OCI-LY3 (cell line): ENCODE measurements at regions not wholly inside any gene's neighbourhood (a gene's known extent, or its start where the extent isn't known, plus 50 kb on each side); places are given as distances from the start of the nearest gene placed in this dataset.

Source experiments
- H2AFZ ChIP-seq: fragments of 200-600, 300-600 bp; shearing (Covaris generic); 2 replicates; pipeline ENCODE4 v1.6.0; 2014; ENCODE audit warnings: antibody characterized with exemption, low read depth, low read length
- H3K27ac ChIP-seq: fragments of 200-600, 300-600 bp; sonication (generic); 2 replicates; pipeline ENCODE4 v1.5.1; 2014; ENCODE audit warnings: mild to moderate bottlenecking, low read length, moderate library complexity, mixed read lengths
- H3K27me3 ChIP-seq: fragments of 200-600, 300-600 bp; sonication (generic); 2 replicates; pipeline ENCODE4 v1.6.1; 2014; ENCODE audit warnings: low read depth, low read length, mixed read lengths
- H3K36me3 ChIP-seq: fragments of 200-600, 300-600 bp; sonication (generic); replicated peaks from 2 replicates; pipeline ENCODE3; 2014; ENCODE audit warnings: low read depth, low read length, mixed read lengths
- H3K4me1 ChIP-seq: fragments of 300-600, 200-600 bp; sonication (generic); 2 replicates; pipeline ENCODE4 v1.6.1; 2014; ENCODE audit warnings: low read length, mixed read lengths
- H3K4me2 ChIP-seq: fragments of 200-600, 300-600 bp; sonication (generic); 2 replicates; pipeline ENCODE4 v1.6.1; 2014; ENCODE audit warnings: low read length, mixed read lengths
- H3K4me3 ChIP-seq: fragments of 300-600, 200-600 bp; sonication (generic); 2 replicates; pipeline ENCODE4 v1.5.1; 2014; ENCODE audit warnings: antibody characterized with exemption, mild to moderate bottlenecking, low read length, moderate library complexity
- H3K79me2 ChIP-seq: fragments of 300-600, 200-600 bp; shearing (Covaris generic); 2 replicates; pipeline ENCODE4 v1.6.1; 2014; ENCODE audit warnings: mild to moderate bottlenecking, low read length, mixed read lengths
- H3K9ac ChIP-seq: fragments of 300-600, 200-600 bp; shearing (Covaris generic); 2 replicates; pipeline ENCODE4 v1.6.0; 2014; ENCODE audit warnings: mild to moderate bottlenecking, low read length, moderate library complexity
- H3K9me3 ChIP-seq: fragments of 200-600, 300-600 bp; shearing (Covaris generic); 2 replicates; pipeline ENCODE4 v1.6.1; 2014; ENCODE audit warnings: low read length, mixed read lengths; ENCODE audit not compliant: insufficient read depth
- H4K20me1 ChIP-seq: fragments of 200-600, 300-600 bp; sonication (generic); 2 replicates; pipeline ENCODE4 v1.6.1; 2016; ENCODE audit warnings: low read length, mixed read lengths; ENCODE audit not compliant: insufficient read depth
- EZH2phosphoT487 ChIP-seq: fragments of 200-600 bp; shearing (Covaris generic); IDR thresholded peaks from 2 replicates; pipeline ENCODE4 v1.6.1; 2018; ENCODE audit warnings: antibody characterized with exemption, mixed run types, low read depth
- TF ChIP-seq, protein P1 (sequence below): fragments of 200-600, 300-600 bp; sonication (generic); IDR thresholded peaks from 2 replicates; pipeline ENCODE4 v1.5.1; 2014; ENCODE audit warnings: antibody characterized with exemption, low read length, low read depth

GRCh38 chr10:118955951-118956801 is 73.3 kb upstream of the NANOS1 start:
- TF ChIP-seq, protein P1, sequence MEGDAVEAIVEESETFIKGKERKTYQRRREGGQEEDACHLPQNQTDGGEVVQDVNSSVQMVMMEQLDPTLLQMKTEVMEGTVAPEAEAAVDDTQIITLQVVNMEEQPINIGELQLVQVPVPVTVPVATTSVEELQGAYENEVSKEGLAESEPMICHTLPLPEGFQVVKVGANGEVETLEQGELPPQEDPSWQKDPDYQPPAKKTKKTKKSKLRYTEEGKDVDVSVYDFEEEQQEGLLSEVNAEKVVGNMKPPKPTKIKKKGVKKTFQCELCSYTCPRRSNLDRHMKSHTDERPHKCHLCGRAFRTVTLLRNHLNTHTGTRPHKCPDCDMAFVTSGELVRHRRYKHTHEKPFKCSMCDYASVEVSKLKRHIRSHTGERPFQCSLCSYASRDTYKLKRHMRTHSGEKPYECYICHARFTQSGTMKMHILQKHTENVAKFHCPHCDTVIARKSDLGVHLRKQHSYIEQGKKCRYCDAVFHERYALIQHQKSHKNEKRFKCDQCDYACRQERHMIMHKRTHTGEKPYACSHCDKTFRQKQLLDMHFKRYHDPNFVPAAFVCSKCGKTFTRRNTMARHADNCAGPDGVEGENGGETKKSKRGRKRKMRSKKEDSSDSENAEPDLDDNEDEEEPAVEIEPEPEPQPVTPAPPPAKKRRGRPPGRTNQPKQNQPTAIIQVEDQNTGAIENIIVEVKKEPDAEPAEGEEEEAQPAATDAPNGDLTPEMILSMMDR: no peak
- no peak for TF ChIP-seq EZH2phosphoT487
- H3K27ac ChIP-seq: no peak overlapping the region

GRCh38 chr10:118956802-118957442 is 72.6 kb upstream of the NANOS1 start:
- H4K20me1 ChIP-seq: no peaks in the 10 kb centered on the region
- no peaks in the 10 kb centered on the region for H3K36me3 ChIP-seq
- H3K27ac ChIP-seq: no peak overlapping the region
- TF ChIP-seq, protein P1: no peak
- no peak for TF ChIP-seq EZH2phosphoT487
- H3K9ac ChIP-seq: no peak overlapping the region
- H2AFZ ChIP-seq: no peak overlapping the region
- no peaks in the 10 kb centered on the region for H3K27me3 ChIP-seq
- no peaks in the 10 kb centered on the region for H3K79me2 ChIP-seq
- 0 out of 2 replicates have a peak, but pooled peaks cover 2% of the 10 kb centered on the region for H3K4me1 ChIP-seq
- no peaks in the 10 kb centered on the region for H3K9me3 ChIP-seq
- H3K4me3 ChIP-seq: no peak overlapping the region
- H3K4me2 ChIP-seq: no peak overlapping the region

More at GRCh38 chr10:118955951-118956801, 73.3 kb upstream of the NANOS1 start:
- no peaks in the 10 kb centered on the region for H3K27me3 ChIP-seq
- no peaks in the 10 kb centered on the region for H4K20me1 ChIP-seq
- no peak overlapping the region for H3K4me2 ChIP-seq
- H3K79me2 ChIP-seq: no peaks in the 10 kb centered on the region
- no peak overlapping the region for H3K9ac ChIP-seq
- no peaks in the 10 kb centered on the region for H3K36me3 ChIP-seq
- H3K4me1 ChIP-seq: 0 out of 2 replicates have a peak, but pooled peaks cover 2% of the 10 kb centered on the region
- no peak overlapping the region for H2AFZ ChIP-seq
- no peak overlapping the region for H3K4me3 ChIP-seq
- H3K9me3 ChIP-seq: no peaks in the 10 kb centered on the region

- H4K20me1 ChIP-seq: no peaks in the 10 kb centered on the region
- no peak overlapping the region for H3K4me3 ChIP-seq
- H3K27me3 ChIP-seq: no peaks in the 10 kb centered on the region
- H3K36me3 ChIP-seq: no peaks in the 10 kb centered on the region
- H3K9ac ChIP-seq: no peak overlapping the region
- H3K27ac ChIP-seq: no peak overlapping the region
- H3K4me1 ChIP-seq: 0 out of 2 replicates have a peak, but pooled peaks cover 2% of the 10 kb centered on the region
- no peaks in the 10 kb centered on the region for H3K9me3 ChIP-seq
- H3K4me2 ChIP-seq: no peak overlapping the region
- no peaks in the 10 kb centered on the region for H3K79me2 ChIP-seq
- TF ChIP-seq, protein P1: no peak
- no peak for TF ChIP-seq EZH2phosphoT487
- H2AFZ ChIP-seq: no peak overlapping the region
Measured at GRCh38 chr10:118957443-118957825, 72.1 kb upstream of the NANOS1 start.

- Histone ChIP-seq H3K4me1 (0 out of 2 replicates have a peak, but pooled peaks cover 2% of the 10 kb centered on the region), H3K4me3 (no peak overlapping the region), H3K9ac (no peak overlapping the region), H3K79me2 (no peaks in the 10 kb centered on the region), H3K4me2 (no peak overlapping the region), H3K27ac (no peak overlapping the region), H2AFZ (no peak overlapping the region), H3K36me3 (no peaks in the 10 kb centered on the region), H4K20me1 (no peaks in the 10 kb centered on the region), H3K27me3 (no peaks in the 10 kb centered on the region), H3K9me3 (no peaks in the 10 kb centered on the region)
- TF ChIP-seq, protein P1: no peak
- no peak for TF ChIP-seq EZH2phosphoT487
Measured at GRCh38 chr10:118957966-118958365, 71.5 kb upstream of the NANOS1 start.
